GM06990 (cell line): ENCODE measurements at regions not wholly inside any gene's neighbourhood (a gene's known extent, or its start where the extent isn't known, plus 50 kb on each side); places are given as distances from the start of the nearest gene placed in this dataset.
"Not testable (repeated sequence)": the region's sequence is repeated elsewhere in the genome, so short reads cannot be mapped to it uniquely, and the experiment has no call there.

Source experiments
- DNase-seq: peaks from one replicate; pipeline ENCODE4 v3.0.0-alpha.2; 2011; ENCODE audit not compliant: insufficient read length; ENCODE audit errors: extremely low read depth
- H3K27me3 ChIP-seq: replicated peaks from 2 replicates; pipeline ENCODE4 v1.6.0; 2011; ENCODE audit warnings: low read length; ENCODE audit not compliant: control insufficient read depth, insufficient read depth
- H3K36me3 ChIP-seq: 2 replicates; pipeline ENCODE4 v1.5.1; 2011; ENCODE audit warnings: low read length; ENCODE audit not compliant: control insufficient read depth, insufficient read depth
- H3K4me3 ChIP-seq: replicated peaks from 2 replicates; pipeline ENCODE4 v1.5.1; 2011; ENCODE audit warnings: low read depth, mild to moderate bottlenecking, control low read depth, low read length
- TF ChIP-seq, protein P1 (sequence below): IDR thresholded peaks from 2 replicates; pipeline ENCODE4 v1.5.1; 2011; ENCODE audit warnings: low read length, control low read depth, mild to moderate bottlenecking, inconsistent platforms; ENCODE audit not compliant: insufficient read depth, poor library complexity, severe bottlenecking

DNA sequence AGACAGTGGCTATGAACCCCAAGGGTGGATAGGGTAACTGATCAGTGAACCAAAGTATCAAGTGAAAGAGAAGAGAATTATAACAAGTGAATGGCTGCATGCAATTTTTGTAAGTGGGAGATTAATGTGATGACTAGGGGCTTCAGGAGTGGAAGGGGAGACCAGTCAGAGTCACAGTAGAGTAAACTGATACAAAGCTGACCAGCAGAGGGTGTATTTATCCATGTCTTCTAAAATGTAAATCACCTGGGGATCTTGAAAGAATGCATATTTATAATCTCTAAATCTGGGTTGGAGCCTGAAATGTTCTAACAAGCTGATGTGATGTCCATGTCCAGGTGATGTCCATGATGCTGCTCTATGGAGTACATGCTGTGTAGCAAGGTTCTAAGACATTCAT, 1351.3 kb upstream of the CHAC2 start:
- TF ChIP-seq, protein P1, sequence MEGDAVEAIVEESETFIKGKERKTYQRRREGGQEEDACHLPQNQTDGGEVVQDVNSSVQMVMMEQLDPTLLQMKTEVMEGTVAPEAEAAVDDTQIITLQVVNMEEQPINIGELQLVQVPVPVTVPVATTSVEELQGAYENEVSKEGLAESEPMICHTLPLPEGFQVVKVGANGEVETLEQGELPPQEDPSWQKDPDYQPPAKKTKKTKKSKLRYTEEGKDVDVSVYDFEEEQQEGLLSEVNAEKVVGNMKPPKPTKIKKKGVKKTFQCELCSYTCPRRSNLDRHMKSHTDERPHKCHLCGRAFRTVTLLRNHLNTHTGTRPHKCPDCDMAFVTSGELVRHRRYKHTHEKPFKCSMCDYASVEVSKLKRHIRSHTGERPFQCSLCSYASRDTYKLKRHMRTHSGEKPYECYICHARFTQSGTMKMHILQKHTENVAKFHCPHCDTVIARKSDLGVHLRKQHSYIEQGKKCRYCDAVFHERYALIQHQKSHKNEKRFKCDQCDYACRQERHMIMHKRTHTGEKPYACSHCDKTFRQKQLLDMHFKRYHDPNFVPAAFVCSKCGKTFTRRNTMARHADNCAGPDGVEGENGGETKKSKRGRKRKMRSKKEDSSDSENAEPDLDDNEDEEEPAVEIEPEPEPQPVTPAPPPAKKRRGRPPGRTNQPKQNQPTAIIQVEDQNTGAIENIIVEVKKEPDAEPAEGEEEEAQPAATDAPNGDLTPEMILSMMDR = no peak
- DNase-seq = no peak
- no peak overlapping the region for H3K4me3 ChIP-seq
- H3K27me3 ChIP-seq = no peaks in the 10 kb centered on the region; the same call in 1 of the 2 replicates
- H3K36me3 ChIP-seq = no peaks in the 10 kb centered on the region

DNA sequence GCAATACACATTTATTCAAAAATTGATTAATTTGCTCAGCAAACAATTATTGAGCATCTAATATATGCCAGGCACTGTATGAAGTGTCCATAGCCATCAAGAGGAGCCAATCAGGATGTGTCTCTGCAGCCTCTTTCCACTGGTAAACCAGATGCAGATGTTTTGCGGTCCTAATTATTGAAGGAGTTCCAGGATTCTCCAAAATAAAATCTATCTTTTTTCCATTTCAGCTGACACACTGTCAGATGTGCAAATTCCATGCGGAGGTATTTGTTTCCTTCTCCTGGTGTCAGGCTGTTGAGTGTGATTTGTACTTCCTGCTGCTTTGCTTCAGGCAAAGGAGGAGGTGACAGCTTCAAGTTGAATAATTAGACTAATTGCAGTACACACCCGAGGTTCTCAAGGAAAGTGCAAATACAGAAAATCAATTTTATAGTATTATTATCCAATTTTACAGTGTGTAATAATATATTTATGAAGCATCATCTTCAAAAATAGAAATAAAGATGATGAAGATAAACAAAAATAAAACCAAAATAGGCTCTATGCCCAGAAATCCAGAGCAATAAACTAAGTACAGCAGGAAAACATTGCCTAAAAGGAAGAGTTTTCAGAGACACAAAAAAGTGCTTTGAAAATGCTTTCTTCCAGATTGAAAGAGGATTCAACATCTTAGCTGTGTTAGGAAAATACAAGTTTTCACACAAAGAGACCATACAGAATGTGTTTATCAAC, 1352.9 kb upstream of the CHAC2 start:
- no peak for DNase-seq
- H3K4me3 ChIP-seq = no peak overlapping the region
- no peaks in the 10 kb centered on the region for H3K36me3 ChIP-seq
- H3K27me3 ChIP-seq = no peaks in the 10 kb centered on the region; the same call in 1 of the 2 replicates
- TF ChIP-seq, protein P1 = no peak

DNA sequence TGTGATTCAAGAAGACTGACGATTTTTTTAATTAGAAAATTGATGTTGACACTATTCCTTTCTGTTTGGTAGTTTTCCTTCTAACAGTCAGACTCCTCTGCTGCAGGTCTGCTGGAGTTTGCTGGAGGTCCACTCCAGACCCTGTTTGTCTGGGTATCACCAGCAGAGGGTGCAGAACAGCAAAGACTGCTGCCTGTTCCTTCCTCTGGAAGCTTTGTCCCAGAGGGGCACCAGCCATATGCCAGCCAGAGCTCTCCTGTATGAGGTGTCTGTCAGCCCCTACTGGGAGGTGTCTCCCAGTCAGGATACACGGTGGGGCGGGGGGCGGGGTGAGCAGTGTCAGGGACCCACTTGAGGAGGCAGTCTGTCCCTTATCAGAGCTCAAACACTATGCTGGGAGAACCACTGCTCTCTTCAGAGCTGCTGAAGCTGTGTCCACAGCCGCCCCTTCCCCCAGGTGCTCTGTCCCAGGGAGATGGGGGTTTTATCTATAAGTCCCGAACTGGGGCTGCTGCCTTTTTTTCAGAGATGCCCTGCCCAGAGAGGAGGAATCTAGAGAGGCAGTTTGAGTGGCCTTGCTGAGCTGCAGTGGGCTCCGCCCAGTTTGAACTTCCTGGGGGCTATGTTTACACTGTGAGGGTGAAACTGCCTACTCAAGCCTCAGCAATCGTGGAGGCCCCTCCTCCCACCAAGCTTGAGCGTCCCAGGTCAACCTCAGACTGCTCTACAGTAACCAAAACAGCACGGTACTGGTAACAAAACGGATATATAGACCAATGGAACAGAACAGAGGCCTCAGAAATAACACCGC, 1358.1 kb upstream of the CHAC2 start:
- not testable (repeated sequence) for H3K36me3 ChIP-seq, H3K27me3 ChIP-seq, DNase-seq, H3K4me3 ChIP-seq

DNA sequence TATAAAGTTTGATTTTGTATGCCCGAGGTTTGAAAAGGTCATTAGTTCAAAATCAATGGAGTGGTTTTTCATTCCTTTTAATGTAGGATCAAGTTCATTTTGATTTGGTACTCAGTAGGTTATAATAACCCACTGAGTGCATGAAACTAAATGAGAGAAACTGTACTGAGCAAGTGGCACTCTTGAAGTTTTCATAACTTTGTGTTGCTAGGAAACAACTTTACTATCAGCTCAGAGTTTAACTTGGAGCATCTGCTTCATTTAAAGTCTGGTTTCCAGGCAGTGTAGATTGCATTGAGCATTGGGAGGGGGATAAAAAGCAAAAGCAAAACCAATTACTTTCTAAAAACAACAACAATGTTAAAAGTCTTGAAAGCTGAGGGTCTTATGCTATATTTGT, 1361.6 kb upstream of the CHAC2 start:
- DNase-seq = no peak
- Histone ChIP-seq H3K4me3 (no peak overlapping the region), H3K27me3 (no peaks in the 10 kb centered on the region), H3K36me3 (no peaks in the 10 kb centered on the region)
- TF ChIP-seq, protein P1 = no peak

DNA sequence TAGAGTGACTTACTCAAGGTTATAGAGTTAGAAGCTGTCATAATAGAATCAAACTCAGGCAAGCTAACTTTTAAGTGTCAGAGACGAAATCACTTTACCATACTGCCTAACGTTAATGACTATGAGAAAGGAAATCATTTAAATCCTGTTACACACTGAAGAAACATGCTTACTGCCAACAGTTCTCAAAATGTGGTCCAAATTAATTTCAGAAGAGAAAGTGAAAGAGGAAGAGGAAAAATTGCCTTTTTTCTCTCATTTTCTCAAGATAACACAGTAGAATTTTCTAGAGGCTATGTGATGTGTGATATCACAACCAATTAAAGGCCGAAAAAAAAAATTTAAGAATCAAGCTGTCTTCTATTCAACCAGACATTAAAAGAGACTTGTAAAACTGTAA, 1362.7 kb upstream of the CHAC2 start:
- DNase-seq = no peak
- no peak overlapping the region for H3K4me3 ChIP-seq
- TF ChIP-seq, protein P1 = no peak
- no peaks in the 10 kb centered on the region for H3K36me3 ChIP-seq
- H3K27me3 ChIP-seq = no peaks in the 10 kb centered on the region

DNA sequence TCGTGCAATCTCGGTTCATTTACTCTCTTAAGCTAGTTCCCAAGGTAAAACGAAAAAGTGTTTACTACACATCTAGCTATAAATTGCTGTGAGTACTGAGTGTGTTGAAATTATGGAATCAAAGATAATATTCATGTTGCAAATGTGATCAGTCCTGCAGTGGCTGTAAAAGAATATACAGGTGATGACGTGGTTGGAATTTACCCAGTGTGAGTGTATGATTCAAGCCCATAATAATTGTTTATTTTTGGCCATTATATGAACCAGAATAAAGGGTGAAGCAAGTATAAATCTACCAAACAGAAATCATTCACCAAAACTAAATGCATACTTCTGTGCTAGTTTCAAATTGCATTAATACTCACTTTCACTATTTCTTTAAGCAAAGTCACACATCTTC, 1363.6 kb upstream of the CHAC2 start:
- TF ChIP-seq, protein P1 = no peak
- Histone ChIP-seq H3K4me3 (no peak overlapping the region), H3K27me3 (no peaks in the 10 kb centered on the region), H3K36me3 (no peaks in the 10 kb centered on the region)
- DNase-seq = no peak
